ENCODE measurements at regions not wholly inside any gene's neighbourhood (a gene's known extent, or its start where the extent isn't known, plus 50 kb on each side); places are given as distances from the start of the nearest gene placed in this dataset.

GRCh38 chr6:4655196-4656025 is 120.8 kb upstream of the CDYL start:
- no peak for TF ChIP-seq CTCF (IDR thresholded peaks at IDR 0.05)
- TF ChIP-seq REST (IDR thresholded peaks at IDR 0.05; ENCODE audit: insufficient read depth in 1 of 2, low read depth in 2 of 2, low read length in 1 of 2), result no peak
- TF ChIP-seq TCF7L2 (IDR thresholded peaks at IDR 0.05; ENCODE audit: low read depth, low read length), result no peak

All from Panc1 (cell line).